Fibroblast of skin of back (primary cell): ENCODE measurements at regions not wholly inside any gene's neighbourhood (a gene's known extent, or its start where the extent isn't known, plus 50 kb on each side); places are given as distances from the start of the nearest gene placed in this dataset.

Experiments
- DNase-seq: peaks from one replicate; pipeline ENCODE4 v3.0.0-alpha.2; 2013

GRCh38 chr4:26140150-26140898 is 180.5 kb upstream of the RBPJ start:
- peak; percentile 94 for DNase-seq

- DNase-seq: peak; percentile 34
Observed at GRCh38 chr4:26141051-26141721, 179.6 kb upstream of the RBPJ start.

- peak; percentile 65 for DNase-seq
Observed at GRCh38 chr4:26141911-26142638, 178.7 kb upstream of the RBPJ start.

GRCh38 chr4:26144526-26145155 is 176.2 kb upstream of the RBPJ start:
- DNase-seq: peak; percentile 62

GRCh38 chr4:26145212-26145611 is 175.6 kb upstream of the RBPJ start:
- no peak for DNase-seq

GRCh38 chr4:26148927-26149326 is 171.9 kb upstream of the RBPJ start:
- DNase-seq: no peak

- peak; percentile 27 for DNase-seq
Observed at GRCh38 chr4:26150948-26151347, 169.9 kb upstream of the RBPJ start.

- DNase-seq: no peak
Observed at GRCh38 chr4:26151615-26152014, 169.2 kb upstream of the RBPJ start.

GRCh38 chr4:26152056-26152455 is 168.8 kb upstream of the RBPJ start:
- no peak for DNase-seq

GRCh38 chr4:26157541-26157940 is 163.3 kb upstream of the RBPJ start:
- no peak for DNase-seq

GRCh38 chr4:26160591-26160990 is 160.2 kb upstream of the RBPJ start:
- DNase-seq: no peak

- DNase-seq: no peak
Observed at GRCh38 chr4:26161030-26161824, 159.6 kb upstream of the RBPJ start.

GRCh38 chr4:26162101-26162500 is 158.7 kb upstream of the RBPJ start:
- DNase-seq: no peak

- DNase-seq: no peak
Observed at GRCh38 chr4:26163425-26164362, 157.1 kb upstream of the RBPJ start.

GRCh38 chr4:26171501-26171900 is 149.3 kb upstream of the RBPJ start:
- DNase-seq: no peak

- DNase-seq: peak; percentile 36
Observed at GRCh38 chr4:26171941-26172340, 148.9 kb upstream of the RBPJ start.

- DNase-seq: no peak
Observed at GRCh38 chr4:26173619-26174018, 147.2 kb upstream of the RBPJ start.

GRCh38 chr4:26174027-26174426 is 146.8 kb upstream of the RBPJ start:
- no peak for DNase-seq

- no peak for DNase-seq
Observed at GRCh38 chr4:26175006-26175786, 145.6 kb upstream of the RBPJ start.

GRCh38 chr4:26175905-26176470 is 144.8 kb upstream of the RBPJ start:
- DNase-seq: no peak
